Osteoblast (primary cell): ENCODE measurements at regions not wholly inside any gene's neighbourhood (a gene's known extent, or its start where the extent isn't known, plus 50 kb on each side); places are given as distances from the start of the nearest gene placed in this dataset.

Source experiments
- DNase-seq: peaks from one replicate; pipeline ENCODE4 v3.0.0; 2011; ENCODE audit warnings: low spot score, mixed read lengths; ENCODE audit not compliant: insufficient read length; ENCODE audit errors: missing footprints
- H2AFZ ChIP-seq: 2 replicates; pipeline ENCODE4 v1.6.0; 2011; ENCODE audit warnings: mild to moderate bottlenecking, low read length
- H3K27ac ChIP-seq: 2 replicates; pipeline ENCODE4 v1.5.1; 2011; ENCODE audit warnings: mild to moderate bottlenecking, low read depth, low read length, moderate library complexity
- H3K27me3 ChIP-seq: 2 replicates; pipeline ENCODE4 v1.6.0; 2012; ENCODE audit warnings: mild to moderate bottlenecking, control low read depth, inconsistent platforms, low read length, moderate library complexity; ENCODE audit not compliant: insufficient read depth
- H3K36me3 ChIP-seq: 2 replicates; pipeline ENCODE4 v1.5.1; 2011; ENCODE audit warnings: mild to moderate bottlenecking, low read length, control low read depth, moderate library complexity; ENCODE audit not compliant: insufficient read depth
- H3K4me1 ChIP-seq: 2 replicates; pipeline ENCODE4 v1.5.1; 2011; ENCODE audit warnings: mild to moderate bottlenecking, low read length, control low read depth, moderate library complexity; ENCODE audit not compliant: insufficient read depth
- H3K4me2 ChIP-seq: 2 replicates; pipeline ENCODE4 v1.6.0; 2011; ENCODE audit warnings: mild to moderate bottlenecking, low read length; ENCODE audit not compliant: insufficient read depth
- H3K4me3 ChIP-seq: fragments of 200-600 bp; sonication (generic); 3 replicates; pipeline ENCODE4 v1.5.1; 2012; ENCODE audit warnings: mild to moderate bottlenecking, low read length, inconsistent platforms; ENCODE audit not compliant: insufficient read depth
- H3K79me2 ChIP-seq: 2 replicates; pipeline ENCODE4 v1.6.0; 2012; ENCODE audit warnings: mild to moderate bottlenecking, low read length, control low read depth, inconsistent platforms; ENCODE audit not compliant: insufficient read depth
- H3K9me3 ChIP-seq: 2 replicates; pipeline ENCODE4 v1.5.1; 2011; ENCODE audit warnings: low read depth, low read length, control low read depth
- H4K20me1 ChIP-seq: 2 replicates; pipeline ENCODE4 v1.6.0; 2012; ENCODE audit warnings: mild to moderate bottlenecking, low read length, control low read depth; ENCODE audit not compliant: insufficient read depth
- CTCF ChIP-seq: IDR thresholded peaks from 2 replicates; pipeline ENCODE4 v1.5.1; 2011; ENCODE audit warnings: mild to moderate bottlenecking, low read depth, low read length, moderate library complexity; ENCODE audit errors: extremely low read depth

GRCh38 chr4:144906181-144906925 lies 191.6 kb downstream of the ANAPC10 start:
- Histone ChIP-seq H3K36me3 (no peaks in the 10 kb centered on the region), H4K20me1 (no peaks in the 10 kb centered on the region), H2AFZ (no peak overlapping the region), H3K27me3 (no peaks in the 10 kb centered on the region), H3K4me2 (peak overlapping the region; percentile 25), H3K79me2 (no peaks in the 10 kb centered on the region), H3K27ac (no peak overlapping the region), H3K4me3 (no peak overlapping the region), H3K4me1 (peaks cover 24% of the 10 kb centered on the region), H3K9me3 (no peaks in the 10 kb centered on the region)
- no peak for DNase-seq
- TF ChIP-seq CTCF = no peak

- Histone ChIP-seq H4K20me1 (no peaks in the 10 kb centered on the region), H3K4me1 (peaks cover 13% of the 10 kb centered on the region), H3K4me3 (no peak overlapping the region), H3K9me3 (no peaks in the 10 kb centered on the region), H3K36me3 (no peaks in the 10 kb centered on the region), H3K79me2 (no peaks in the 10 kb centered on the region), H3K27ac (no peak overlapping the region), H2AFZ (no peak overlapping the region), H3K4me2 (no peak overlapping the region), H3K27me3 (no peaks in the 10 kb centered on the region)
- TF ChIP-seq CTCF = no peak
- no peak for DNase-seq
Measured at GRCh38 chr4:144910723-144911122, 187.3 kb downstream of the ANAPC10 start.
